T-helper 22 cell (primary cell): ENCODE measurements at regions not wholly inside any gene's neighbourhood (a gene's known extent, or its start where the extent isn't known, plus 50 kb on each side); places are given as distances from the start of the nearest gene placed in this dataset.
"Not testable (repeated sequence)": the region's sequence is repeated elsewhere in the genome, so short reads cannot be mapped to it uniquely, and the experiment has no call there.

ENCODE experiments used
- DNase-seq: peaks from one replicate; pipeline ENCODE4 v3.0.0-alpha.2; 2020; ENCODE audit warnings: low read depth

GRCh38 chr3:182509844-182510460, 283.4 kb upstream of the ATP11B start:
- no peak for DNase-seq

GRCh38 chr3:182514236-182514964, 278.9 kb upstream of the ATP11B start:
- DNase-seq: no peak

- DNase-seq: no peak
Measured at GRCh38 chr3:182516597-182517336, 276.5 kb upstream of the ATP11B start.

GRCh38 chr3:182519569-182519968, 273.7 kb upstream of the ATP11B start:
- no peak for DNase-seq

- DNase-seq: no peak
Measured at GRCh38 chr3:182521339-182521738, 272.0 kb upstream of the ATP11B start.

GRCh38 chr3:182523424-182523823, 269.9 kb upstream of the ATP11B start:
- not testable (repeated sequence) for DNase-seq

GRCh38 chr3:182523836-182524235, 269.5 kb upstream of the ATP11B start:
- no peak for DNase-seq

- DNase-seq: no peak
Measured at GRCh38 chr3:182524711-182525401, 268.4 kb upstream of the ATP11B start.

GRCh38 chr3:182525766-182526374, 267.4 kb upstream of the ATP11B start:
- DNase-seq: no peak

- no peak for DNase-seq
Measured at GRCh38 chr3:182527745-182528144, 265.6 kb upstream of the ATP11B start.

- DNase-seq: no peak
Measured at GRCh38 chr3:182530316-182530715, 263.0 kb upstream of the ATP11B start.

GRCh38 chr3:182533394-182533793, 259.9 kb upstream of the ATP11B start:
- no peak for DNase-seq

- DNase-seq: no peak
Measured at GRCh38 chr3:182544542-182544941, 248.8 kb upstream of the ATP11B start.

GRCh38 chr3:182562274-182562673, 231.0 kb upstream of the ATP11B start:
- no peak for DNase-seq

GRCh38 chr3:182565916-182566796, 227.1 kb upstream of the ATP11B start:
- DNase-seq: no peak

GRCh38 chr3:182567700-182568099, 225.6 kb upstream of the ATP11B start:
- no peak for DNase-seq

- no peak for DNase-seq
Measured at GRCh38 chr3:182568261-182568660, 225.0 kb upstream of the ATP11B start.

- DNase-seq: no peak
Measured at GRCh38 chr3:182568876-182569275, 224.4 kb upstream of the ATP11B start.

GRCh38 chr3:182570946-182571594, 222.2 kb upstream of the ATP11B start:
- DNase-seq: no peak

- DNase-seq: no peak
Measured at GRCh38 chr3:182575941-182576340, 217.4 kb upstream of the ATP11B start.

GRCh38 chr3:182583545-182583944, 209.8 kb upstream of the ATP11B start:
- DNase-seq: no peak
